Heart left ventricle (tissue), 16 donors: ENCODE measurements at regions not wholly inside any gene's neighbourhood (a gene's known extent, or its start where the extent isn't known, plus 50 kb on each side); places are given as distances from the start of the nearest gene placed in this dataset.

Experiments used
- ATAC-seq, 4 donors: fragments of 200-7000 bp; cut with Tn5 transposase; one replicate each; pipeline ENCODE4 v1.9.1; 2020 to 2022; ENCODE audit warnings: moderate library complexity in 4 of 4, mild to moderate bottlenecking in 3 of 4, moderate number of reproducible peaks in 1 of 4
- DNase-seq, 5 donors: peaks; one replicate each; pipeline ENCODE4 v3.0.0-alpha.2; 2020
- H3K27ac ChIP-seq, 12 donors: fragments of 200-600 bp; sonication (generic) in 4 of 12; one replicate each; pipeline versions ENCODE4 v1.5.0 to v1.8.0; 2016 to 2022; ENCODE audit warnings: mild to moderate bottlenecking in 2 of 12
- H3K27me3 ChIP-seq, 9 donors: fragments of 200-600 bp; sonication (generic) in 2 of 9; one replicate each; pipeline versions ENCODE4 v1.5.1 to v1.8.0; 2016 to 2022; ENCODE audit warnings: mild to moderate bottlenecking in 3 of 9
- H3K36me3 ChIP-seq, 9 donors: fragments of 200-600 bp; sonication (generic) in 2 of 9; one replicate each; pipeline versions ENCODE4 v1.5.0 to v1.8.0; 2018 to 2022; ENCODE audit warnings: mild to moderate bottlenecking in 2 of 9
- H3K4me1 ChIP-seq, 12 donors: fragments of 200-600 bp; sonication (generic) in 4 of 12; one replicate each; pipeline versions ENCODE4 v1.5.0 to v1.8.0; 2016 to 2022; ENCODE audit warnings: mild to moderate bottlenecking in 3 of 12
- H3K4me3 ChIP-seq, 12 donors: fragments of 200-600 bp; sonication (generic) in 4 of 12; one replicate each; pipeline versions ENCODE4 v1.5.0 to v1.8.0; 2017 to 2022; ENCODE audit warnings: mild to moderate bottlenecking in 9 of 12, moderate library complexity in 4 of 12
- H3K9me3 ChIP-seq, 12 donors: fragments of 200-600 bp; sonication (generic) in 4 of 12; one replicate each; pipeline versions ENCODE4 v1.5.0 to v1.8.0; 2016 to 2022; ENCODE audit warnings: mild to moderate bottlenecking in 1 of 12
- CTCF ChIP-seq, 12 donors: fragments of 200-600 bp; sonication (generic) in 4 of 12; IDR thresholded peaks; one replicate each; pipeline versions ENCODE4 v1.5.0 to v1.8.0; 2018 to 2022; ENCODE audit warnings: antibody characterized with exemption in 12 of 12, mild to moderate bottlenecking in 5 of 12
- POLR2A ChIP-seq, 2 donors: fragments of 450-650 bp; IDR thresholded peaks; one replicate each; pipeline ENCODE4 v1.6.1; 2017; ENCODE audit warnings: antibody characterized with exemption in 2 of 2, mild to moderate bottlenecking in 2 of 2, moderate library complexity in 2 of 2
- WGBS, 4 donors: extraction: QIAGEN DNeasy Blood & Tissue Kit in 2 of 4; methylation state at CpG; one replicate each; pipeline versions ENCODE4 v1.1.5 to v1.1.7; 2013 to 2018; 5-methylcytosine and 5-hydroxymethylcytosine counted together
- intact Hi-C, 10 donors: fragments of 100-400 bp; cut with DNase I; formaldehyde crosslinking; loops; one replicate each; pipeline versions ENCODE4 v1.11.1 to v1.14.2; 2022
- donor health status: ischemic (EF 13 %, LVEDD 7.1; RV severe dilation, severe dysfunction).
- donor health status: healthy with polysubstance abuse.
- donor health status: DM: no; HTN: yes; CAD: no.
- donor health status: DM: no; HTN: no; CAD: no.
- donor health status: ischemic (EF 25% LVEDD 6.9; RV normal size, moderate dysfunction).
- donor health status: ischemic (EF 25% LVEDD 5.7; RV mildly dilated, moderate dysfunction).
- donor health status: healthy.
- donor health status: DM: yes; HTN: yes; CAD: no.
- donor health status: ischemic (EF 35%, LVEDD 5.7; RV mildly dilated, moderate dysfunction).
- donor health status: nonischemic (EF 11% LVEDD 7.7; RV severe dilation, severe dysfunction).
- donor health status: DM: yes; HTN: yes; CAD: no.
- donor health status: PGD.
- donor health status: ischemic (EF 29% LVEDD 5.4; RV normal size, mild dysfunction).
- donor health status: nonischemic (EF 23%, LVEDD 6.1; RV moderate dilation, normal function).

- TF ChIP-seq CTCF (IDR thresholded peaks at IDR 0.05) (no peak), POLR2A (IDR thresholded peaks at IDR 0.05) (no peak)
- intact Hi-C loops: no loop called here
- DNase-seq: peak in 1 of 5 donors; percentile 37
Observed at GRCh38 chr1:10901891-10902805, 105.7 kb upstream of the CASZ1 start.

GRCh38 chr1:10903421-10903820, 107.0 kb upstream of the CASZ1 start:
- 68 to 95% (median 83%) methylated on average over 3 of the region's 3 CpGs for WGBS, 4 donors
- Histone ChIP-seq H3K4me3 (no peak overlapping the region), H3K27ac (no peak overlapping the region), H3K9me3 (no peaks in the 10 kb centered on the region), H3K36me3 (no peaks in the 10 kb centered on the region), H3K4me1 (peaks cover 0 to 7% (median 0%) of the 10 kb centered on the region in 12 donors), H3K27me3 (peaks cover 0 to 49% (median 6%) of the 10 kb centered on the region in 9 donors)
- DNase-seq (no peak), ATAC-seq (no peak)
- TF ChIP-seq POLR2A (IDR thresholded peaks at IDR 0.05) (no peak), CTCF (IDR thresholded peaks at IDR 0.05) (no peak)
- intact Hi-C loops: no loop called here

More at GRCh38 chr1:10901891-10902805, 105.7 kb upstream of the CASZ1 start:
- no peaks in the 10 kb centered on the region for H3K9me3 ChIP-seq
- H3K36me3 ChIP-seq: no peaks in the 10 kb centered on the region
- H3K4me3 ChIP-seq: no peak overlapping the region
- H3K4me1 ChIP-seq: peaks cover 0 to 7% (median 0%) of the 10 kb centered on the region in 12 donors
- peaks cover 0 to 53% (median 6%) of the 10 kb centered on the region in 9 donors for H3K27me3 ChIP-seq
- H3K27ac ChIP-seq: no peak overlapping the region
- 68 to 79% (median 77%) methylated on average over 10 to 18 of the region's 18 CpGs for WGBS, 4 donors
- ATAC-seq: no peak

GRCh38 chr1:10903821-10904220, 107.4 kb upstream of the CASZ1 start:
- no peak overlapping the region for H3K4me3 ChIP-seq
- no peaks in the 10 kb centered on the region for H3K36me3 ChIP-seq
- peaks cover 0 to 46% (median 3%) of the 10 kb centered on the region in 9 donors for H3K27me3 ChIP-seq
- TF ChIP-seq POLR2A (IDR thresholded peaks at IDR 0.05) (no peak), CTCF (IDR thresholded peaks at IDR 0.05) (no peak)
- WGBS, 4 donors: 75 to 86% (median 81%) methylated on average over 8 to 9 of the region's 9 CpGs
- H3K9me3 ChIP-seq: no peaks in the 10 kb centered on the region
- no peak overlapping the region for H3K27ac ChIP-seq
- intact Hi-C loops: no loop called here
- no peak for ATAC-seq
- DNase-seq: peak in 1 of 5 donors; percentile 33
- H3K4me1 ChIP-seq: peaks cover 0 to 7% (median 0%) of the 10 kb centered on the region in 12 donors
